NCI-H1694 (cell line): ENCODE measurements at regions not wholly inside any gene's neighbourhood (a gene's known extent, or its start where the extent isn't known, plus 50 kb on each side); places are given as distances from the start of the nearest gene placed in this dataset.
"Not testable (repeated sequence)": the region's sequence is repeated elsewhere in the genome, so short reads cannot be mapped to it uniquely, and the experiment has no call there.

Source experiments
- DNase-seq: peaks from one replicate; lab custom pipeline; 2025; lab: John Stamatoyannopoulos, UW

DNA sequence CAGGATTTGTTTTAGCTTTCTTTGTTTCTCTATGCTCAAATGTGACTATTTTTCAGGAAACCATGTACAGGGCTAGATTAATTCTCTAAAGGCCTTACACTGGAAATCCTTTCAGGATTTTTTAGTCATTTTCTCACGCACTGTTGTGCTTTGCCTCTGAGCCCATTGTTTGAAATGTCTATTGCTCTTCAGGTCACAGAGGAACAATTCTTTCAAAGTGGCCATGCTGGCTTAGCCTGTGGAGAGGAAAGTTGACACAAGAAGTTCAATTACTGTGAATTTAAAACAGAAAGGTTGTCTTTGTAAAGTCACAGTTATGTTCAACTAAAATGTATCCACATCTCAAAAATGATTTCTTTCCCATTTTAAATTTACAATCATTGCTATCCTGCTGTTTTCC, 1071.7 kb upstream of the POT1 start:
- no peak for DNase-seq

DNA sequence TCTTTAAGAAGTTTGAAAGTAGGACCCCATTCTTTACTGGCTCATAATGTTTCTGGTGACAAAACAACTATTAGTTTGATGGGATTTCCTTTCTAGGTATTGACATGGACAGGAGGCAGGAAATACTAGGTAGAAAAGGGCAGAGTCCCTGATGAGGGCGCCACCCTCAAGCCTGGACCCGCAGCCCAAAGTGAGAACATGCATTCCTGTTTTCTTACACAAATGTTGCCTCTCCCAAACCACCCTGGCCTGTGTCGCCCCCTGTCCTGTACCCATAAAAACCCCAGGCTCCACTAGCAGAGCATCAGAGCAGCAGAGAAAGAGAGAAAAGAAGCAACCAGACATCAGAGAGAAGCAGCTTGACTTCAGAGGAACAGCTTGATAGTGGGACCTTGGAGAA, 1055.2 kb upstream of the POT1 start:
- no peak for DNase-seq

DNA sequence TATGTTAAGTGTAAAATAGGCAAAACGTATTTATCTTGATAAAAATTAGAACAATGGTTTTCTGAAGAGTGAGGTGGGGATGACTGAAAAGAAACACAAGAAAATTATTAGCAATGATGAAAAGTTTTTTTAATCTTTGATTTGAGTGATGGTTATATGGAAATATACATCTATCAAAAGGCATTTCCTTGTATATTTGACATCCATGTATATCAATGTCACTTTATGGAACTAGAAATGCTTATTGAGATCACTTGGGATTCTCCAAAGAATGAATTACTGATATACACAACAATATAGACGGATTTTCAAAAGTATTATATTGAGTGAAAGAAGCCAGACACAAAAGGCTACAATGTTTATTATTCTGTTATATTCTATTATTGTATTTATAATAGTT, 1042.0 kb upstream of the POT1 start:
- no peak for DNase-seq

DNA sequence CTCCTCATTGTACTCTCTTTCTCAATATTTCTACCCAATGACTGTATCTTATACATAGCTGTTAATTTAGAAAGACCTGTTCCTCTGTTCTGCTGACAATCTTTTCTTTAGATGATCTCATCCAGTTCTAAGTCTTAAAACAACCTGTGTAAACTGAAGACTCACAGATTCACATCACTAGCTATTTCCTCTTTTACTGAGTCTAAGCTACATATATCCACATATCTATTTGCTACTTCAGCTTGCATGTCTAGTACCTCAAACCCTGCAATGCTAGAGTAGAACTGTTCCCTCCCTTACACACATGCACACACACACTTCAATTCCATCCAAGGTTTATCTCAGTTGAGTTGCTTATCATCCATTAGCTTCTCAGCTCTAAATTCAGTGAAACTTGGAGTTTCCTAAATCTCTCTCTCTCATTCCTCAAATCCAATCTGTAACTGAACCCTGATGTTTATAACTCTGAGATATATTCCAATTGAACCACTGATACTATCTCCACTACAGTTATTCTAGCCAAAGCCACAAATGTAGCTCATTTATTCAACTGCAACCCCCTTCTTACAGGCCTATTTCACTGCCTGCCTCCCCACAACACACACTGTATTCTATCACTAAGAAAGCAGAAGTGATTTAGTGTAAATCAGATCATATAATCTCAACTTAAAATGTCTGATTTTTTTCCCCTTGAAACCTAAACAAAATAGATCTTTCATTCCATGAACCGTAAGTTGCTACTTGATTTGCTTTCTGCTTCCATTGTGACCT, 1036.8 kb upstream of the POT1 start:
- DNase-seq, result no peak

DNA sequence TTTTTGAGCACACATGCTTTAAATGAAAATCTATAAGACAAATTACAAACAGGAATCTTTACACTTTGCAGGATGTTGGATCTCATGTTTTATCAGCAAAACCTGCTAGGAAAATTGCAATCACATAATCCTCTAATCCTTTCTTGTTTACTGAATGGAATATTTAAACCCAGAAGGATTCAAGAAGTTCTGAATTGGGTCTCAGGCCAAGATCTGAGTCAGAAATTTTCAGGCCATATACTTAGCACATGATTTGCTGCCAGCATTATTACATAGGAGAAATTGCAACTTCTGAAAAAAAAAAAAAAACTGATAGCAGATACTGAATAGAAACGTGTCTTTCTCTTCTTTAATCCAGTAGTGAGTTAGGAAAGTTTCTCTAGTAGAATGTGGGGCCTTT, 1005.3 kb upstream of the POT1 start:
- no peak for DNase-seq

DNA sequence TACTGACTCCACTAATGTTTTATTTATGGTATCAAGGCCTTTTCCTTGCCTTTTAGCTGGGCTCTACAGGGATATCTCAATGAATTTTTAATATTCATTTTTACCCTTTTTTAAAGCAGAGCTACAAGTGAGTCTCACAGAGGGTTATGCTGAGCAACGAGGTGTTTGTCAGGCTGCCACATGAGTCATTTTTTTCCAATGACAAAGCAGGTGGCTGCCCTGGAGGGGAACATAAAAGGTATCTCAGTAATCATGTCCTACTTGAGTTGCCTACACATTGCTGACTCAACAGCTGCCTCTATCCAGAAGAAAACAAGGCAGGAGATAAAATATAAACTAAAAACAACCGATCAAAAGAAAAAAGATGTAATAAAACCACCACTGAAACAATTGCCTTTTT, 1004.9 kb upstream of the POT1 start:
- no peak for DNase-seq

DNA sequence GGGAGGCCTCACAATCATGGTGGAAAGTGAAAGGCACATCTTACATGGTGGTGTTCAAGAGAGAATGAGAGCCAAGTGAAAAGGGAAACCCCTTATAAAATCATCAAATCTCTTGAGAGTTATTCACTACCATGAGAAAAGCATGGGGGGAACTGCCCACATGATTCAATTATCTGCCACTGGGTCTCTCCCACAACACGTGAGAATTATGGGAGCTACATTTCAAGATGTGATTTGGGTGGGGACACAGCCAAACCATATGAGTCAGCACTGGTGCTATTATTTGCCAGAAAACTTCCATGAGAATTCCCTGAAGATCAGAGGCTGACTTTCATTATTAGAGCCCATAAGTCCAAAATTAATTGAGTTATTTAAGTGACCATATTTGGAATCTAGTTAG, 1001.2 kb upstream of the POT1 start:
- no peak for DNase-seq

DNA sequence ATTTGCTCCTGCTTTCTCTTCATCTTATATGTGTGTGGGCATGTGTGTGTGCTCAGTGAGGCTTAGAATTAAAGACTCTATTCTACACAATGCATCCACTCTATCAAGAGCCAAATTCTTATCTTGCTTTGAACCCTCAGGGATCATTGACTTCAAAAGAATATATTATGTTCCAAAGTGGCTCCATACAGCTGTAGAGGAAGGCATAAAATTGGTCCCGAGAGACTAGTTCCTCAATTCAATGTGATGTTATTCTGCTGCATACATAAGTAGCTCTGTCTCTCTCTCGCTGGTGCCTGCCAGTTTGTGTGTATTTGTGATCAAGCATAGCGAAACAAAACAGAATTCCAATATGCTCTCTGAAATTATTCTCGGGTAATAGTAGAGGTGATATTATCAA, 997.9 kb upstream of the POT1 start:
- DNase-seq, result peak; percentile 19

DNA sequence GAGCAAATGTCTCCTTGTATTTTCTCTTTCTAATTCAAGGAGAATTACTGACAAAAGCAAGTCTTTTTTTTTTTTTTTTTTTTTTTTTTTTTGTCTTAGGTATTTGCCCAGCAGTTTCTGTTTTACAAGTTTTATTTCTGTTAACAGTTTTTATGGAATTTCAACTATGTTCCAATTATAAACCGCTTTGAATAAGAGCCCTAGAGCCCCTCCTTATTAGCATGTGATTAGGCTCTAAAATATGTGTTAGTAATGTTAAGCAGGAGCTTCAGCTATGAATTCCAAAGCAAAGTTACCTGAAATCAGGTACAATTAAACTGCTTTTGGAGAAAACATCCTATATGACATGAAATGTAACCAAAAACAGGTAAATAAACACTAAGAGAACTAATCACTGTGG, 997.0 kb upstream of the POT1 start:
- DNase-seq, result no peak

DNA sequence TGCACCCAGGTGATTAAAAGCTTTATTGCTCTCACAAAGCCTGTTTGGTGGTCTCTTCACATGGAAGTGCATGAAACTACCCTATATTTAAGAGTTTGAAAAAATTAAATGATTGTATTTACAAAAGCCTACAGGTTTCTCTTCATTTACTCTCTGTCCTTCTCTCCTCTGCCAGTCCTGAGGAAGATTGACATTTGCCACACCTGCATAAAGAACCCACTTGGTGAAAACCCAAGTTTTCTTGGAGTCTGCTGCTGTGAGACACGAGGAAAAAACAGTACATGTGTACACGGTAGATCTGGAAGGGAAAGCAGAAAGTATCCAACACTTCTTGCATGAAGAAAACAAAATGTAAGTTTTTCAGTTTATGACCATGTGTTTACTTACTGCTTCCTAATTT, 994.4 kb upstream of the POT1 start:
- no peak for DNase-seq

DNA sequence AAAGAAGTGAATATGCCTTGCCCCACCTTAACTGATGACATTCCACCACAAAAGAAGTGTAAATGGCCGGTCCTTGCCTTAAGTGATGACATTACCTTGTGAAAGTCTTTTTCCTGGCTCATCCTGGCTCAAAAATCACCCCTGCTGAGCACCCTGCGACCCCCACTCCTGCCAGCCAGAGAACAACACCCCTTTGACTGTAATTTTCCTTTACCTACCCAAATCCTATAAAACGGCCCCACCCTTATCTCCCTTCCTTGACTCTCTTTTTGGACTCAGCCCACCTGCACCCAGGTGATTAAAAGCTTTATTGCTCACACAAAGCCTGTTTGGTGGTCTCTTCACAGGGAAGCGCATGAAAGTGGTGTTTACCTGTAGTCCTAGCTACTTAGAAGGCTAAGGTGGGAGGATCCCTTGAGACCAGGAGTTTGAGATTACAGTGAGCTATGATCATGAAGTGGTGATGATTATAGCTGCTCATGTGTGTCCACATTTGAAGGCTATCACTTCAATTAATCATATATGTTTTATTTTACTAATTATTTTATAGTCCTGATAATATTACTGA, 985.8 kb upstream of the POT1 start:
- DNase-seq, result not testable (repeated sequence)

DNA sequence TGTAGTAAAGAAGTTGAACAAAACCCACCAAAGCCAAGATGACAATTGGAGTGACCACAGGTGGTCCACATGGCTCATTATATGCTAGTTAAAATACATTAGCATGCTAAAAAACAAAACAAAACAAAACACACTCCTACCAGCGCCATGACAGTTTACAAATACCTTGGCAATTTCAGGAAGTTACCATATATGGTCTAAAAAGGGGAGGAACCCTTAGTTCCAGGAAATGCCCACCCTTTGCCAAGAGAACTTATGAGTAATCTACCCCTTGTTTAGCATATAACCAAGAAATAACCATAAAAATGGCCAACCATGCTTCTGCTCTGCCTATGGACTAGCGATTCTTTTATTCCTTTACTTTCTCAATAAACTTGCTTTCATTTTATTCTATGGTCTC, 979.1 kb upstream of the POT1 start:
- no peak for DNase-seq

DNA sequence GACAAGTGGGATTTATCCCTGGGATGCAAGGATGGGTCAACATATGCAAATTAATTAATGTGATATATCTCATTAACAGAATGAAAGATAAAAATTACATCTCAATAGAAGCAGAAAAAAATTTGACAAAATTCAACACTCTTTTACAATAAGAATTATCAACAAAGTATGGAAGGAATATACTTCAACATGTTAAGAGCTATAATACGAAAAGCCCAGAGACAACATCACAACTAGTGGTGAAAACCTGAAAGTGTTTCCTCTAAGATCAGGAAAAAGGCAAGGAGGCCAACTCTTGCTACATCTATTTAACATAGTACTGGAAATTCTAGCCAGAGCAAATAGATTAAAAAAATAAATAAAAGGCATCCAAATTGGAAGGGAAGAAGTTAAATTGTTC, 970.0 kb upstream of the POT1 start:
- DNase-seq, result no peak

DNA sequence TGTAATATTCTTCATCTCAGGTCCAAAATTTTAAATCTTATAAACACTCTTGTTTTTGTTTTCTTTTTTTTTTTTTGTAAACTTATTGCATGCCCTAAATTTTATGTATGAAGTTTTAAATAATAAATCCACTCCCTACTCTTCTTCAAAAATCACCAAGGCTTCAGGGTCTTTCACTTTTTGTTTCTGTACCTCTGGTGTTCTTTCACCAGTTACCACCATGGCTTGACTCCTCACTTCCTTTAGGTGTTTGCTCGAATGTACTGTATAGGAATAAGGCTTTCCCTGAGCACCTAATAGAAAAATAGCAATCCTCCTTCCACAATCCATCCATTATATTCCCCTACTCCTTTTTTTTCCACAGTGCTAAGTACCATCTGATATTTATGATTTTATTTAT, 962.8 kb upstream of the POT1 start:
- DNase-seq, result no peak

DNA sequence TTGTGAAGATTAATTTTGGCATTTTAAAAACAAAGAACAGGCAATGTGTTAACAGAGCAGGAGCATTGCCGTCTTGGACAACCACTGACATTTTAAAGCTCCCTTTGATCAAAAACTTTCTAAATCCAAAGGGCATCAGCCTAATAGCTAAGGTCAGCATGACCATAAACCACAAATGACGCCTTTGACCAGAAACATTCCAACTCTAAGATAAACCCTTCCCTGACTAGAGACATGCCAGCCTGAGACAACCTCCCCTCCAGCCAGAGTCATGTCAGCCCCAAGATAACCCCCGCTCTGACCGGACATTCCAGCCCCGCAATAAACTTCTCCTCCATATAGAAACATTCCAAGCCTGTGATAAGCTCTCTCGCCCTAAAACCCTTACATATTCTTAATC, 949.4 kb upstream of the POT1 start:
- DNase-seq, result no peak

DNA sequence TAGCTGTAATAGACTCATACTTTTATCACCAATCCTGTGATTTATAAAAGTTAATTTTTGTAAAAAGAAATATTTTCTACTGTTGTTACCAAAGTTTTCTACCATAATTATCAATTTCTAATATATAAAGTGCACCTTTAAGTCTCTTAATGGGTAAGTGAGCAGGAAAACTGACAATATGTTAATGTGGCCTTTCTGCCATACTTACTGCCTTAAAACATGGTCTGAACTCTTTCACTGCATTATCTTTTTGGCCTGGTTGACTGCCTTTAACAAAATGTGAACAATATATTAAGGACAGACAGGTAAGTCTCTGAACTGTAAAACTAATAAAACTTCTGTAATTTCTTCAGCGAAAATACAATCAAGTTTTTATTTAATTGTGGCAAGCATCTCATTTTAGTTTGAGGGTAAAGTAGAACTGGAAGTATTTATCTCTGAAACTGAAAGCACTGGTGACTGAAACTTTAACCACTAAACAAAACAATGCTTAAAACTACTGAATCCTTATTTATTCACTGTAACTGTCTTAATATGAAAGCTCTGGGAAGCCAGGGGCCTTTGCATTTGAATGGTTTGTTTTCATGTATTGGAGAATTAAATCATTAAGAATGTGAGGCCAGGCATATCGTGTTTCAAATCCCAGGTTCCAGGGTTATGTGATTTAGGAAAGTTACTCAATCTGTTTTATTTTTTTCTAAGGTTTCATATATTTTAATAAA, 948.8 kb upstream of the POT1 start:
- no peak for DNase-seq

DNA sequence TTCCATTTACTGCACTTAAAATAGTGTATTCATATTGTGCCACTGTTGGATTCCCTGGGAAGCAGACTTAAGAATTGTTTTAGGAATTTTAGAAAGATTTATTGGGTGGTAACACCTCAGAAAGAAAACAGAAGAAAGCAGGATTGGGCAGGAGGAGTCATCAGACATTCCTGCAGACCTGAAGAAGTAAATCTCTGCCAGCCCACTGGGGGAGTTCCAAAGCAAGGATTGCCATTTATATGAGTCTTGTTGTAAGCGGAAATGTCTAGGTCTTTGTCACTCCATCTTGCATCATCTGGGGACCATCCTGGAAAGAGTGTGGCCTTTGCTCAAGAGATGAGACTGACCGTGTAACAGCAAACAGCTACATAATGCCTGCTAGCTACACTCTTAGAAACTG, 947.6 kb upstream of the POT1 start:
- DNase-seq, result no peak

DNA sequence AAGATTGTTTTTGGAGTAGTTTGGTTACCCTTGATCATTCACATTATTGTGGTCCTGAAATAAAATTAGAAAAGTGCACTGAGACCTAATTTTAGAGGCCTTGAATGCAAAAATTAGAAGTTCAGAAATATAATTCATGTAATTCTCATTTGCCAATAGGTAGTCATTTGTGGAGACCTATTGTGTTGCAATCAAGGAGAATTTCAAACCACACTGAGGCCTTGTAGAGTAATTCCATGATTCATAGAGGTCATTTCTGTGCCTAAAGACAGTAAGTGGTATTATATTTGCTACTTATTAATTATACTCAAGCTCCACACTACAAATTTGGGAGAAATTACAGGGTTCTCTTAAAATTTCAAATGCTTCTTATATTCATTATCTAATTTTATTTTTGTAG, 946.8 kb upstream of the POT1 start:
- no peak for DNase-seq

DNA sequence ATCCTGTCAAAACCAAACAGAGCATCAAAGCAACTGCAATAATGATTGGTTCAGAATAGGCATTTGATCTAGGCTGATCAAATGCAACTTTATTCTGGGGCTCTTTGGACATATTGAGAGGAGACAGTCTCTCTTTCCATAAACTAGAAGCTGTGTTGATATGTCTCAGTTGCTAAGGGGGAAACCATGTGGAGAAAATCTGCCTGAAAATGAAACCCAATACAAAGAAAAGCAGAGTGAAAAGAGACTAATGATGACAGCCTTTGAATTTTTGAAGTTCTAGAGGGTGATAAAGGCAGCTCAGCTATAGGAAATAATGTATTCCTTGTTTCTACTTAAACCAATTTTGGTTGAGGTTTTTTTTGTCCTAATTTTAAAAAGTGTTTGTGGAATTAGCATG, 941.8 kb upstream of the POT1 start:
- no peak for DNase-seq

DNA sequence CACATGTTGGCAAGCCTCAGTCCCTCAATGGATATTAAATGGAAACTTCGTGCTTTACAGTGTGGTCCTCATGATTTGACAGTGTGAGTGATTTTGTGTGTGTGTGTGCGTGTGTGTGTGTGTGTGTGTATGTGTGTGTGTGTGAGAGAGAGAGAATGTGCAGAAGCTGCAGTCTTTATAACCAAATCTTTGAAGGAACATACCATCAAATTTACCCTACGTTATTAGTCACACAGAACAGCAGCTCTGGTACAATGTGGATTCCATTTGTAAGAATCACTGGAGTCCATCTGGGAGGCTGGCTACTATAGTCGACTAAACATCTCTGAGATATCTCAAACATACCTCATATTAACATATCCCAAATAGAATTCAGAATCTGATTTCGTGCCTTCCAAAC, 928.0 kb upstream of the POT1 start:
- DNase-seq, result no peak

DNA sequence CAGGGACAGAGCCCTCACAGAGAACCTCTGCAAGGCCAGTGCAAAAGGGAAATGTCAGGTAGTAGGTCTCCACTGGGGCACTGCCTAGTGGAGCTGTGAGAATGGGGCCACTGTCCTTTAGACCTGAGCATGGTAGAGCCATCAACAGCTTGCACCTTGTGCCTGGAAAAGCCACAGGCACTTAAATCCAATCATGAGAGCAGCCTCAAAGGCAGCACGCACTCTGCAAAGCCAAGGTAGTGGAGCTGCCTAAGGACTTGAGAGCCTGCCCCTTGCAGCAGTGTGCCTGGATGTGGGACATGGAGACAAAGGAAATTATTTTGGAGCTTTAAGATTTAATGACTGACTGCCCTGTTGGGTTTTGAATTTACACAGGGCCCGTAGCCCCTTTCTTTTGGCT, 918.5 kb upstream of the POT1 start:
- DNase-seq, result no peak

DNA sequence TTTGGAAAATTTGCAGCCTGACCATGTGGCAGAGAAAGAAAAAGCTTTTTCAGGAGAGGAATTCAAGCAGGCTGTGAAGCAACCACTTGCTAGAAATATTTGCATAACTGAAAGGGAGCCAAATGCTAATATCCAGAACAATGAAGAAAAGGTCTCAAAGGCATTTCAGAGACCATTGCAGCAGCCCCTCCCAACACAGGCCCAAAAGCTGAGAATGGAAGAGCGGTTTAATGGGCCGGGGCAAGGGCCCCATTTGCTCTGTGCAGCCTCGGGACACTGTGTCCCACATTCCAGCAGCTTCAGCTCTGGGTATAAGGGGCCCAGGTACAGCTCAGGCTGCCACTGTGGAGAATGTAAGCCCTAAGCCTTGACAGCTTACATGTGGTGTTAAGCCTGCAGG, 918.1 kb upstream of the POT1 start:
- DNase-seq, result no peak

DNA sequence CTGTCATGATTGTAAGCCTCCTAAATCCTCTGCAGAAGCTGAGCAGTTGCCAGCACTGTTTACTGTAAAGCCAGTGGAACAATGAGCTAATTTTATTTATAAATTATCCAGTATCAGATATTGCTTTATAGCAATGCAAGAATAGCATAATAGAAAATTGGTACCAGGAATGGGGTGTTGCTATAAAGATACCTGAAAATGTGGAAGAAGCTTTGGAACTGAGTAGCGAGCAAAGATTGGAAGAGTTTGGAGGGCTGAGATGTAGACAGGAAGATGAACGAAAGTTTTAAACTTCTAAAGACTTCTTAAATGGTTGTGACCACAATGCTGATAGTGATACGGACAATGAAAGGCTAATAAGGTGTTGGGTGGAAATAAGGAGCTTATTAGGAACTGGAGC, 917.4 kb upstream of the POT1 start:
- DNase-seq, result no peak

DNA sequence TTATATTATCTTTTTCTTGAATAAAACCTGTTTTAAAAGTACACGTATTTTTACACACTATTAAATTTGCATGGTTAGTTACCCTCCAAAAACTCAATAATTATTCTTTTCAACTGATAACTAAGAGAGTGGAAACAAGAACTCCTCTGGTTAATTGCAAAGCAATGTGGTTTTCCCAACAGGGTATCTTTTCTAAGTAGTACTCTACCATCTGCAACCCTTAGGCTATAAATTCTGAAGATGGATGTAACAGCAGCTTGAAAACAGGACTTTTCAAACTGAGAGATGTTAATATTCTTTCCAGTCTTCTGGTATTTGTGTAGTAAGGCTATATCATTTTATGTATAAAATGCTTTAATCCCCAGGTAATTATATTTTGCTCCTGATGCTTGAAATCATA, 916.1 kb upstream of the POT1 start:
- DNase-seq, result no peak
